IMR-90 (cell line): ENCODE measurements at regions not wholly inside any gene's neighbourhood (a gene's known extent, or its start where the extent isn't known, plus 50 kb on each side); places are given as distances from the start of the nearest gene placed in this dataset.

Experiments
- ATAC-seq: fragments of 200-7000 bp; cut with Tn5 transposase; 2 replicates; pipeline ENCODE4 v1.9.1; 2020; ENCODE audit warnings: low read depth, mild to moderate bottlenecking, moderate library complexity
- BruUV-seq: library from RNA; stranded (reverse); fragments of 400-500 nt; replicated peaks from 2 replicates; lab custom pipeline; 2021; lab: Mats Ljungman, UMichigan
- CTCF ChIA-PET: fragments of 300-600 bp; formaldehyde crosslinking; extraction: SDS; loops from one replicate; lab custom pipeline; 2021; ENCODE audit warnings: antibody characterized with exemption; lab: Yijun Ruan, JAX
- POLR2A ChIA-PET: fragments of 300-600 bp; sonication (Branson Sonifier 250); formaldehyde crosslinking; loops from one replicate; lab custom pipeline; 2022; ENCODE audit warnings: antibody characterized with exemption; ENCODE audit not compliant: unreplicated experiment; lab: Charles Lee
- DNase-seq: peaks from one replicate; pipeline ENCODE4 v3.0.0; 2013
- H2AFZ ChIP-seq: replicated peaks from 2 replicates; pipeline ENCODE3; 2013; ENCODE audit warnings: low read length, mild to moderate bottlenecking; ENCODE audit not compliant: poor library complexity
- H2AK5ac ChIP-seq: 2 replicates; pipeline ENCODE4 v1.6.1; 2013; ENCODE audit warnings: low read depth, low read length, inconsistent platforms
- H2AK9ac ChIP-seq: replicated peaks from 2 replicates; pipeline ENCODE3; 2013; ENCODE audit warnings: mild to moderate bottlenecking, low read depth, low read length, moderate library complexity; ENCODE audit not compliant: poor library complexity
- H2BK120ac ChIP-seq: 2 replicates; pipeline ENCODE4 v1.6.1; 2013; ENCODE audit warnings: low read depth, low read length, inconsistent platforms
- H2BK15ac ChIP-seq: 3 replicates; pipeline ENCODE4 v1.6.1; 2013; ENCODE audit warnings: low read depth, low read length, inconsistent platforms
- H2BK20ac ChIP-seq: 2 replicates; pipeline ENCODE4 v1.6.1; 2013; ENCODE audit warnings: low read depth, mild to moderate bottlenecking, inconsistent platforms, low read length, moderate library complexity
- H2BK5ac ChIP-seq: 2 replicates; pipeline ENCODE4 v1.6.1; 2013; ENCODE audit warnings: mild to moderate bottlenecking, low read depth, low read length, inconsistent platforms; ENCODE audit not compliant: poor library complexity, severe bottlenecking
- H3K14ac ChIP-seq: replicated peaks from 2 replicates; pipeline ENCODE4 v1.6.1; 2013; ENCODE audit warnings: low read depth, low read length, inconsistent platforms
- H3K18ac ChIP-seq: 2 replicates; pipeline ENCODE4 v1.6.1; 2013; ENCODE audit warnings: low read depth, low read length, control low read depth
- H3K23ac ChIP-seq: 2 replicates; pipeline ENCODE4 v1.6.1; 2013; ENCODE audit warnings: low read depth, low read length, inconsistent platforms
- H3K27ac ChIP-seq: 2 replicates; pipeline ENCODE4 v1.5.1; 2013; ENCODE audit warnings: mild to moderate bottlenecking, control low read depth, low read length; ENCODE audit not compliant: insufficient read depth
- H3K27me3 ChIP-seq: 2 replicates; pipeline ENCODE4 v1.6.1; 2013; ENCODE audit warnings: low read length; ENCODE audit not compliant: control insufficient read depth, insufficient read depth
- H3K36me3 ChIP-seq: 2 replicates; pipeline ENCODE4 v1.6.1; 2013; ENCODE audit warnings: low read length, mixed read lengths; ENCODE audit not compliant: control insufficient read depth, insufficient read depth
- H3K4ac ChIP-seq: 2 replicates; pipeline ENCODE4 v1.6.1; 2013; ENCODE audit warnings: low read depth, low read length, inconsistent platforms
- H3K4me1 ChIP-seq: 2 replicates; pipeline ENCODE4 v1.6.1; 2013; ENCODE audit warnings: low read length, mixed read lengths; ENCODE audit not compliant: control insufficient read depth, insufficient read depth
- H3K4me2 ChIP-seq: 2 replicates; pipeline ENCODE4 v1.6.1; 2013; ENCODE audit warnings: low read depth, mild to moderate bottlenecking, control low read depth, low read length, moderate library complexity
- H3K4me3 ChIP-seq: 2 replicates; pipeline ENCODE4 v1.5.1; 2013; ENCODE audit warnings: low read depth, mild to moderate bottlenecking, control low read depth, low read length, moderate library complexity; ENCODE audit not compliant: insufficient read depth
- H3K56ac ChIP-seq: 2 replicates; pipeline ENCODE4 v1.6.1; 2013; ENCODE audit warnings: low read length, inconsistent platforms; ENCODE audit not compliant: insufficient read depth; ENCODE audit errors: extremely low read depth
- H3K79me1 ChIP-seq, 2 experiments: 2 replicates each; pipeline ENCODE4 v1.6.1; 2013; ENCODE audit warnings: low read length in 2 of 2, inconsistent platforms in 1 of 2, low read depth in 1 of 2
- H3K9ac ChIP-seq: 2 replicates; pipeline ENCODE4 v1.6.1; 2013; ENCODE audit warnings: low read depth, low read length, control low read depth
- H3K9me1 ChIP-seq: 2 replicates; pipeline ENCODE4 v1.6.1; 2013; ENCODE audit warnings: low read length, inconsistent platforms; ENCODE audit not compliant: insufficient read depth
- H3K9me3 ChIP-seq: 2 replicates; pipeline ENCODE4 v1.6.1; 2013; ENCODE audit warnings: low read length; ENCODE audit not compliant: control insufficient read depth, insufficient read depth
- H4K20me1 ChIP-seq: 2 replicates; pipeline ENCODE4 v1.6.1; 2013; ENCODE audit warnings: low read length, inconsistent platforms; ENCODE audit not compliant: insufficient read depth
- H4K5ac ChIP-seq: 2 replicates; pipeline ENCODE4 v1.6.1; 2013; ENCODE audit warnings: mild to moderate bottlenecking, low read depth, low read length, control low read depth
- H4K8ac ChIP-seq, 2 experiments: 2 replicates each; pipeline ENCODE4 v1.6.1; 2013; ENCODE audit warnings: low read depth in 2 of 2, low read length in 2 of 2, control low read depth in 1 of 2, inconsistent platforms in 1 of 2
- H4K91ac ChIP-seq: 2 replicates; pipeline ENCODE4 v1.6.1; 2013; ENCODE audit warnings: low read depth, low read length, inconsistent platforms; ENCODE audit not compliant: insufficient read depth
- BHLHE40 ChIP-seq: fragments of 150-350 bp; IDR thresholded peaks from 2 replicates; pipeline ENCODE4 v1.6.1; 2016; ENCODE audit warnings: mild to moderate bottlenecking, low read depth, low read length
- CEBPB ChIP-seq: IDR thresholded peaks from 2 replicates; pipeline ENCODE4 v1.6.1; 2012; ENCODE audit warnings: low read depth, low read length, improper control_type of control experiment
- MAFK ChIP-seq: IDR thresholded peaks from 2 replicates; pipeline ENCODE4 v1.6.1; 2012; ENCODE audit warnings: low read depth, low read length, improper control_type of control experiment
- MXI1 ChIP-seq: IDR thresholded peaks from 2 replicates; pipeline ENCODE4 v1.6.1; 2012; ENCODE audit warnings: low read depth, mild to moderate bottlenecking, low read length, moderate library complexity, borderline replicate concordance
- POLR2A ChIP-seq: IDR thresholded peaks from 2 replicates; pipeline ENCODE4 v1.6.1; 2012; ENCODE audit warnings: mild to moderate bottlenecking, low read depth, low read length
- RCOR1 ChIP-seq: IDR thresholded peaks from 2 replicates; pipeline ENCODE4 v1.6.1; 2012; ENCODE audit warnings: mild to moderate bottlenecking, low read length, improper control_type of control experiment; ENCODE audit not compliant: insufficient replicate concordance
- RFX5 ChIP-seq: IDR thresholded peaks from 2 replicates; pipeline ENCODE4 v1.8.0; 2012; ENCODE audit warnings: low read depth, mild to moderate bottlenecking, low read length, moderate library complexity
- SMC3 ChIP-seq: fragments of 150-350 bp; IDR thresholded peaks from 2 replicates; pipeline ENCODE4 v1.6.1; 2016; ENCODE audit warnings: low read depth, mild to moderate bottlenecking, antibody characterized with exemption, low read length, moderate library complexity
- WGBS, 2 experiments: methylation state at CpG; one replicate each; pipeline versions ENCODE4 v1.1.5 to v1.1.7; 2013; ENCODE audit warnings: missing lambda C conversion rate in 2 of 2; ENCODE audit not compliant: insufficient read length in 1 of 2; ENCODE audit errors: extremely low coverage in 2 of 2; 5-methylcytosine and 5-hydroxymethylcytosine counted together
- dilution Hi-C: fragments of 300-500 bp; cut with HindIII; formaldehyde crosslinking; loops from one replicate; pipeline ENCODE4 v1.14.3; 2018; ENCODE audit warnings: low sequenced_read_pairs; ENCODE audit not compliant: unreplicated experiment
- in situ Hi-C: fragments of 300-500 bp; cut with MboI; formaldehyde crosslinking; loops from 3 replicates; pipeline ENCODE4 v1.14.3; 2019; ENCODE audit warnings: low sequenced_read_pairs, inconsistent platforms, mixed read lengths
- intact Hi-C: fragments of 100-400 bp; cut with micrococcal nuclease; formaldehyde crosslinking; loops from 2 replicates; pipeline ENCODE4 v1.10.0; 2022
- TF ChIP-seq, protein P1 (sequence below): conservative IDR thresholded peaks from 2 replicates; pipeline ENCODE4 v1.5.1; 2012; ENCODE audit warnings: mild to moderate bottlenecking, low read depth, low read length, improper control_type of control experiment
- TF ChIP-seq, protein P2 (sequence below): fragments of 150-350 bp; IDR thresholded peaks from 2 replicates; pipeline ENCODE4 v1.6.1; 2016; ENCODE audit warnings: low read depth, mild to moderate bottlenecking, low read length, moderate library complexity, borderline replicate concordance
- TF ChIP-seq, protein P3 (sequence below): fragments of 150-350 bp; IDR thresholded peaks from 2 replicates; pipeline ENCODE4 v1.6.1; 2017; ENCODE audit warnings: mild to moderate bottlenecking, antibody characterized with exemption, low read length, low read depth

DNA sequence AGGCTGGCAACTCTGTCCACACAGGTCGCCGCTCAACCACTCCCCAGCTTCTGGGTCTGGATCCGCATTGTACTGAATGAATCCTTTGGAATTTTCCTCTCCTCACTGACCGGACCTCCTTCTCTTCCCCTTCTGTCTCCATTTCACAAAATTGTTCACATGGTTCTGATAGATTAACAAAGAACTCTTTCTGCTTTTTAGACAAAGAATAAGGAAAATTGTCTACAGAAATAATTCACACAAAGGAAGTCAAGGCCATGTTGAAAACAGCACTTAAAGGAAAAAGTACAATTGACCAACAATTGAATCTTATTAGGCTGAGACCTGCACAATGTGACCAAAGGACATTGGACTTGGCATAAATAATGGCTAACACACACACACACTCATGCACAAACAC is 73.6 kb upstream of the GLI2 start:
- H2BK15ac ChIP-seq: no peak overlapping the region
- peaks cover 4% of the 10 kb centered on the region; the same call in 1 of the 2 replicates for H3K27me3 ChIP-seq
- DNase-seq (no peak), ATAC-seq (no peak)
- TF ChIP-seq, protein P1, sequence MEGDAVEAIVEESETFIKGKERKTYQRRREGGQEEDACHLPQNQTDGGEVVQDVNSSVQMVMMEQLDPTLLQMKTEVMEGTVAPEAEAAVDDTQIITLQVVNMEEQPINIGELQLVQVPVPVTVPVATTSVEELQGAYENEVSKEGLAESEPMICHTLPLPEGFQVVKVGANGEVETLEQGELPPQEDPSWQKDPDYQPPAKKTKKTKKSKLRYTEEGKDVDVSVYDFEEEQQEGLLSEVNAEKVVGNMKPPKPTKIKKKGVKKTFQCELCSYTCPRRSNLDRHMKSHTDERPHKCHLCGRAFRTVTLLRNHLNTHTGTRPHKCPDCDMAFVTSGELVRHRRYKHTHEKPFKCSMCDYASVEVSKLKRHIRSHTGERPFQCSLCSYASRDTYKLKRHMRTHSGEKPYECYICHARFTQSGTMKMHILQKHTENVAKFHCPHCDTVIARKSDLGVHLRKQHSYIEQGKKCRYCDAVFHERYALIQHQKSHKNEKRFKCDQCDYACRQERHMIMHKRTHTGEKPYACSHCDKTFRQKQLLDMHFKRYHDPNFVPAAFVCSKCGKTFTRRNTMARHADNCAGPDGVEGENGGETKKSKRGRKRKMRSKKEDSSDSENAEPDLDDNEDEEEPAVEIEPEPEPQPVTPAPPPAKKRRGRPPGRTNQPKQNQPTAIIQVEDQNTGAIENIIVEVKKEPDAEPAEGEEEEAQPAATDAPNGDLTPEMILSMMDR: no peak
- TF ChIP-seq CEBPB (no peak), RFX5 (no peak), POLR2A (no peak), BHLHE40 (no peak), MXI1 (no peak), SMC3 (no peak), RCOR1 (no peak), MAFK (no peak)
- TF ChIP-seq, protein P2, sequence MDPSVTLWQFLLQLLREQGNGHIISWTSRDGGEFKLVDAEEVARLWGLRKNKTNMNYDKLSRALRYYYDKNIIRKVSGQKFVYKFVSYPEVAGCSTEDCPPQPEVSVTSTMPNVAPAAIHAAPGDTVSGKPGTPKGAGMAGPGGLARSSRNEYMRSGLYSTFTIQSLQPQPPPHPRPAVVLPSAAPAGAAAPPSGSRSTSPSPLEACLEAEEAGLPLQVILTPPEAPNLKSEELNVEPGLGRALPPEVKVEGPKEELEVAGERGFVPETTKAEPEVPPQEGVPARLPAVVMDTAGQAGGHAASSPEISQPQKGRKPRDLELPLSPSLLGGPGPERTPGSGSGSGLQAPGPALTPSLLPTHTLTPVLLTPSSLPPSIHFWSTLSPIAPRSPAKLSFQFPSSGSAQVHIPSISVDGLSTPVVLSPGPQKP: no peak
- TF ChIP-seq, protein P3, sequence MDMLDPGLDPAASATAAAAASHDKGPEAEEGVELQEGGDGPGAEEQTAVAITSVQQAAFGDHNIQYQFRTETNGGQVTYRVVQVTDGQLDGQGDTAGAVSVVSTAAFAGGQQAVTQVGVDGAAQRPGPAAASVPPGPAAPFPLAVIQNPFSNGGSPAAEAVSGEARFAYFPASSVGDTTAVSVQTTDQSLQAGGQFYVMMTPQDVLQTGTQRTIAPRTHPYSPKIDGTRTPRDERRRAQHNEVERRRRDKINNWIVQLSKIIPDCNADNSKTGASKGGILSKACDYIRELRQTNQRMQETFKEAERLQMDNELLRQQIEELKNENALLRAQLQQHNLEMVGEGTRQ: no peak
- H3K27ac ChIP-seq: no peak overlapping the region
- no peak overlapping the region for H2AK9ac ChIP-seq
- WGBS, 2 experiments: no CpG with 5 or more reads among the region's 4 CpGs
- H2AFZ ChIP-seq: peak overlapping the region; percentile 77
- H4K8ac ChIP-seq: no peak overlapping the region
- H2BK120ac ChIP-seq: no peak overlapping the region
- no peak overlapping the region for H3K9ac ChIP-seq
- no peak overlapping the region for H3K4ac ChIP-seq
- no peaks in the 10 kb centered on the region for H4K20me1 ChIP-seq
- H2BK5ac ChIP-seq: no peak overlapping the region
- in situ Hi-C loops (no loop called here), intact Hi-C loops (no loop called here), dilution Hi-C loops (no loop called here)
- H3K9me1 ChIP-seq: no peaks in the 10 kb centered on the region; the same call in 1 of the 2 replicates
- H3K14ac ChIP-seq: no peak overlapping the region
- ChIA-PET POLR2A (no interaction called here), CTCF (no interaction called here)
- H4K91ac ChIP-seq: no peak overlapping the region
- H3K9me3 ChIP-seq: peaks cover 16% of the 10 kb centered on the region
- H4K5ac ChIP-seq: no peak overlapping the region
- H3K18ac ChIP-seq: no peak overlapping the region
- H2AK5ac ChIP-seq: no peak overlapping the region
- H3K4me3 ChIP-seq: no peak overlapping the region
- H3K4me2 ChIP-seq: no peak overlapping the region
- H3K79me1 ChIP-seq: no peaks in the 10 kb centered on the region
- no peak overlapping the region for H3K23ac ChIP-seq
- no peaks in the 10 kb centered on the region for H3K36me3 ChIP-seq
- BruUV-seq: no TSS peak
- no peak overlapping the region for H3K56ac ChIP-seq
- H2BK20ac ChIP-seq: no peak overlapping the region
- 0 out of 2 replicates have a peak, but pooled peaks cover 1% of the 10 kb centered on the region for H3K4me1 ChIP-seq
